K562 (cell line): ENCODE measurements at regions not wholly inside any gene's neighbourhood (a gene's known extent, or its start where the extent isn't known, plus 50 kb on each side); places are given as distances from the start of the nearest gene placed in this dataset.
A peak's percentile ranks its signal among the peaks of the same experiment; 100 is the strongest.

Experiments used
- BRF1 ChIP-seq: IDR thresholded peaks from 3 replicates; pipeline ENCODE4 v1.6.1; 2011; ENCODE audit warnings: borderline replicate concordance, mild to moderate bottlenecking; ENCODE audit not compliant: insufficient read length; ENCODE audit errors: extremely low read depth
- E2F5 ChIP-seq: sonication (generic); formaldehyde crosslinking; IDR thresholded peaks from 2 replicates; pipeline ENCODE4 v1.8.0; 2022; ENCODE audit warnings: mild to moderate bottlenecking, missing genetic modification reagents
- ERF ChIP-seq: fragments of 450-650 bp; formaldehyde crosslinking; IDR thresholded peaks from 2 replicates; pipeline ENCODE4 v1.4.0; 2020; ENCODE audit warnings: mild to moderate bottlenecking, mixed read lengths
- HNRNPLL ChIP-seq: fragments of 200-400 bp; formaldehyde crosslinking; IDR thresholded peaks from 2 replicates; pipeline ENCODE4 v1.6.1; 2017; ENCODE audit warnings: low read length, low read depth, mild to moderate bottlenecking; ENCODE audit not compliant: poor library complexity, severe bottlenecking
- MECOM ChIP-seq: fragments of 250-450 bp; sonication (Bioruptor Pico); IDR thresholded peaks from 2 replicates; pipeline ENCODE4 v1.8.0; 2022; ENCODE audit warnings: inconsistent platforms
- RBFOX2 ChIP-seq: fragments of 200-400 bp; formaldehyde crosslinking; IDR thresholded peaks from 2 replicates; pipeline ENCODE4 v1.6.1; 2017; ENCODE audit warnings: low read depth, mild to moderate bottlenecking, low read length, moderate library complexity
- RCOR1 ChIP-seq, 2 experiments: IDR thresholded peaks; 2 replicates each; pipeline ENCODE4 v1.6.1; 2012; ENCODE audit warnings: low read depth in 2 of 2, low read length in 2 of 2, borderline replicate concordance in 1 of 2, improper control_type of control experiment in 1 of 2
- REST ChIP-seq, 2 experiments: fragments of 450-650 bp; formaldehyde crosslinking in 1 of 2; IDR thresholded peaks; 2 replicates each; pipeline versions ENCODE4 v1.4.0 to v1.6.1; 2014 to 2020; ENCODE audit warnings: mild to moderate bottlenecking in 2 of 2, borderline replicate concordance in 1 of 2, low read depth in 1 of 2
- SETDB1 ChIP-seq: IDR thresholded peaks from one replicate; pipeline ENCODE4 v1.6.1; 2012; ENCODE audit warnings: low read length, control low read depth, inconsistent platforms
- SLC30A9 ChIP-seq: fragments of 250-450 bp; sonication (Bioruptor Pico); IDR thresholded peaks from 2 replicates; pipeline ENCODE4 v1.8.0; 2022; ENCODE audit warnings: mild to moderate bottlenecking, moderate library complexity
- SNAPC5 ChIP-seq: fragments of 250-450 bp; sonication (Bioruptor Pico); IDR thresholded peaks from 2 replicates; pipeline ENCODE4 v1.8.0; 2021; ENCODE audit warnings: moderate library complexity, mild to moderate bottlenecking, inconsistent platforms
- SOX6 ChIP-seq: fragments of 450-650 bp; IDR thresholded peaks from 2 replicates; pipeline ENCODE4 v1.6.1; 2014; ENCODE audit warnings: mild to moderate bottlenecking
- STAT6 ChIP-seq: sonication (generic); formaldehyde crosslinking; IDR thresholded peaks from 2 replicates; pipeline ENCODE4 v1.8.1; 2023; ENCODE audit warnings: mild to moderate bottlenecking, missing genetic modification reagents
- ZFP36 ChIP-seq: fragments of 150-350 bp; IDR thresholded peaks from 2 replicates; pipeline ENCODE4 v1.6.1; 2018; ENCODE audit warnings: low read length, low read depth; ENCODE audit not compliant: partially characterized antibody
- ZNF197 ChIP-seq: fragments of 200-800 bp; sonication (Bioruptor generic); IDR thresholded peaks from 2 replicates; pipeline ENCODE4 v1.6.1; 2016; ENCODE audit warnings: low read depth, missing genetic modification characterization, missing compliant biosample characterization
- ZNF699 ChIP-seq: fragments of 250-450 bp; sonication (Bioruptor Pico); IDR thresholded peaks from 2 replicates; pipeline ENCODE4 v1.8.0; 2021; ENCODE audit warnings: mild to moderate bottlenecking, moderate library complexity; ENCODE audit not compliant: insufficient replicate concordance

- TF ChIP-seq SETDB1 (no peak), ZFP36 (no peak), SOX6 (0 out of 2 replicates have a peak, but pooled peaks have one; percentile 46), ZNF699 (CRISPR knock-in tag) (no peak), E2F5 (CRISPR knock-in tag) (no peak), ERF (CRISPR knock-in tag) (no peak), HNRNPLL (no peak), RBFOX2 (no peak), REST (IDR thresholded peaks at IDR 0.05; ENCODE audit: borderline replicate concordance) (no peak), REST (CRISPR knock-in tag; IDR thresholded peaks at IDR 0.05; ENCODE audit: low read depth) (no peak), RCOR1 (IDR thresholded peaks at IDR 0.05; ENCODE audit: borderline replicate concordance in 1 of 2, low read depth in 2 of 2, low read length in 2 of 2) (no peak; a peak in 1 of 4 replicates), MECOM (CRISPR knock-in tag) (no peak), SLC30A9 (CRISPR knock-in tag) (no peak), STAT6 (no peak), BRF1 (no peak), ZNF197 (no peak), SNAPC5 (CRISPR knock-in tag) (no peak)
Measured at GRCh38 chr2:204434660-204435462, 110.4 kb upstream of the PARD3B start (continued).
